ENCODE measurements at regions not wholly inside any gene's neighbourhood (a gene's known extent, or its start where the extent isn't known, plus 50 kb on each side); places are given as distances from the start of the nearest gene placed in this dataset.

- H3K4me3 ChIP-seq (ENCODE audit: low read length), result no peak overlapping the region
- DNase-seq (ENCODE audit: low read depth), result no peak
- no peak for TF ChIP-seq CTCF (conservative IDR thresholded peaks at IDR 0.05; ENCODE audit: low read depth, low read length)
These were observed 543.1 kb upstream of the IRAK1BP1 start for GRCh38 chr6:78324213-78324612.

GRCh38 chr6:78340755-78341154 is 526.6 kb upstream of the IRAK1BP1 start:
- no peak for TF ChIP-seq CTCF (conservative IDR thresholded peaks at IDR 0.05; ENCODE audit: low read depth, low read length)
- DNase-seq (ENCODE audit: low read depth), result no peak
- no peak overlapping the region for H3K4me3 ChIP-seq (ENCODE audit: low read length)

- no peak for TF ChIP-seq CTCF (conservative IDR thresholded peaks at IDR 0.05; ENCODE audit: low read depth, low read length)
- H3K4me3 ChIP-seq (ENCODE audit: low read length), result no peak overlapping the region
- DNase-seq (ENCODE audit: low read depth), result no peak
These were observed 521.5 kb upstream of the IRAK1BP1 start for GRCh38 chr6:78345882-78346281.

GRCh38 chr6:78347191-78347916 is 520.0 kb upstream of the IRAK1BP1 start:
- peak; percentile 9 for DNase-seq (ENCODE audit: low read depth)
- no peak for TF ChIP-seq CTCF (conservative IDR thresholded peaks at IDR 0.05; ENCODE audit: low read depth, low read length)
- no peak overlapping the region for H3K4me3 ChIP-seq (ENCODE audit: low read length)

- no peak for DNase-seq (ENCODE audit: low read depth)
- no peak for TF ChIP-seq CTCF (conservative IDR thresholded peaks at IDR 0.05; ENCODE audit: low read depth, low read length)
- H3K4me3 ChIP-seq (ENCODE audit: low read length), result no peak overlapping the region
These were observed 514.3 kb upstream of the IRAK1BP1 start for GRCh38 chr6:78353040-78353439.

GRCh38 chr6:78363688-78364087 is 503.7 kb upstream of the IRAK1BP1 start:
- H3K4me3 ChIP-seq (ENCODE audit: low read length), result no peak overlapping the region
- no peak for DNase-seq (ENCODE audit: low read depth)
- TF ChIP-seq CTCF (conservative IDR thresholded peaks at IDR 0.05; ENCODE audit: low read depth, low read length), result no peak

GRCh38 chr6:78365473-78365872 is 501.9 kb upstream of the IRAK1BP1 start:
- no peak for TF ChIP-seq CTCF (conservative IDR thresholded peaks at IDR 0.05; ENCODE audit: low read depth, low read length)
- no peak overlapping the region for H3K4me3 ChIP-seq (ENCODE audit: low read length)

More at GRCh38 chr6:78365473-78365872, 501.9 kb upstream of the IRAK1BP1 start:
- DNase-seq (ENCODE audit: low read depth), result no peak

Measured in retinal pigment epithelial cell (primary cell).